Tibial nerve (tissue), 4 donors: ENCODE measurements at regions not wholly inside any gene's neighbourhood (a gene's known extent, or its start where the extent isn't known, plus 50 kb on each side); places are given as distances from the start of the nearest gene placed in this dataset.

ENCODE experiments used
- CTCF ChIP-seq, 5 experiments: fragments of 200-600 bp in 3 of 5; fragments of 450-650 bp in 2 of 5; sonication (generic) in 3 of 5; IDR thresholded peaks; one replicate each; pipeline ENCODE4 v1.5.1; 2016 to 2019; ENCODE audit warnings: antibody characterized with exemption in 5 of 5, mild to moderate bottlenecking in 3 of 5, moderate library complexity in 2 of 5
- EP300 ChIP-seq, 2 donors: sonication (generic); formaldehyde crosslinking; IDR thresholded peaks; one replicate each; pipeline ENCODE4 v1.6.1; 2017; ENCODE audit warnings: antibody characterized with exemption in 2 of 2, mild to moderate bottlenecking in 1 of 2
- POLR2A ChIP-seq, 2 donors: fragments of 450-650 bp; IDR thresholded peaks; one replicate each; pipeline ENCODE4 v1.6.1; 2017; ENCODE audit warnings: antibody characterized with exemption in 2 of 2, mild to moderate bottlenecking in 2 of 2, moderate library complexity in 2 of 2

GRCh38 chr2:60296219-60296955, 257.1 kb downstream of the BCL11A start:
- no peak for TF ChIP-seq CTCF (IDR thresholded peaks at IDR 0.05)
- TF ChIP-seq POLR2A (IDR thresholded peaks at IDR 0.05) = no peak
- TF ChIP-seq EP300 (IDR thresholded peaks at IDR 0.05) = no peak
